GM13977 (cell line): ENCODE measurements at regions not wholly inside any gene's neighbourhood (a gene's known extent, or its start where the extent isn't known, plus 50 kb on each side); places are given as distances from the start of the nearest gene placed in this dataset.

Source experiments
- DNase-seq: peaks from one replicate; pipeline ENCODE4 v3.0.0; 2012; ENCODE audit warnings: low spot score
- in situ Hi-C: fragments of 300-500 bp; cut with MboI; formaldehyde crosslinking; loops from one replicate; pipeline ENCODE4 v1.12.0; 2022; ENCODE audit warnings: low sequenced_read_pairs, low pct_unique_long_range_greater_than_20kb, mixed read lengths, inconsistent platforms; ENCODE audit not compliant: unreplicated experiment
- TF ChIP-seq, protein P1 (sequence below): IDR thresholded peaks from 2 replicates; pipeline ENCODE4 v1.5.1; 2012; ENCODE audit warnings: mild to moderate bottlenecking, control low read depth; ENCODE audit not compliant: insufficient read depth; ENCODE audit errors: extremely low read depth, missing control alignments

- DNase-seq, result no peak
- in situ Hi-C loops, result no loop called here
Observed at GRCh38 chr2:37862620-37863019, 62.5 kb upstream of the RMDN2 start.

DNA sequence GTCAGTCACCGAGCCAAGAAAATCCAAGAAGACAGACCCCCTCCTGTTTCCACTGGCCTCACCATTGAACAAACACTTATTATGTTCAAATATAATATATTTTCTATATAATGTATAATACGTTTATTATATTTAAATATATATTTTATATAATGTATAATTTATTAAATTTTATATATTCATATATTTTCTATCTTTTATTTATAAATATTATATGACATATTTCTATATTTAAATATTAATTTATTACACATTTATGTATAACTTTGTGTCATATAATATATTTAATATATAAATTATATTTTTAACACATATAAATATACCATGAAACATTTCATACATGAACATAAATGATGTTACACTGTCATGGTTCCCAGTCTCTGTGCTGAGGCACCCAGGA lies 60.9 kb upstream of the RMDN2 start:
- in situ Hi-C loops, result no loop called here
- TF ChIP-seq, protein P1, sequence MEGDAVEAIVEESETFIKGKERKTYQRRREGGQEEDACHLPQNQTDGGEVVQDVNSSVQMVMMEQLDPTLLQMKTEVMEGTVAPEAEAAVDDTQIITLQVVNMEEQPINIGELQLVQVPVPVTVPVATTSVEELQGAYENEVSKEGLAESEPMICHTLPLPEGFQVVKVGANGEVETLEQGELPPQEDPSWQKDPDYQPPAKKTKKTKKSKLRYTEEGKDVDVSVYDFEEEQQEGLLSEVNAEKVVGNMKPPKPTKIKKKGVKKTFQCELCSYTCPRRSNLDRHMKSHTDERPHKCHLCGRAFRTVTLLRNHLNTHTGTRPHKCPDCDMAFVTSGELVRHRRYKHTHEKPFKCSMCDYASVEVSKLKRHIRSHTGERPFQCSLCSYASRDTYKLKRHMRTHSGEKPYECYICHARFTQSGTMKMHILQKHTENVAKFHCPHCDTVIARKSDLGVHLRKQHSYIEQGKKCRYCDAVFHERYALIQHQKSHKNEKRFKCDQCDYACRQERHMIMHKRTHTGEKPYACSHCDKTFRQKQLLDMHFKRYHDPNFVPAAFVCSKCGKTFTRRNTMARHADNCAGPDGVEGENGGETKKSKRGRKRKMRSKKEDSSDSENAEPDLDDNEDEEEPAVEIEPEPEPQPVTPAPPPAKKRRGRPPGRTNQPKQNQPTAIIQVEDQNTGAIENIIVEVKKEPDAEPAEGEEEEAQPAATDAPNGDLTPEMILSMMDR, result no peak
- DNase-seq, result no peak

More at GRCh38 chr2:37862620-37863019, 62.5 kb upstream of the RMDN2 start:
- TF ChIP-seq, protein P1, result no peak

GRCh38 chr2:37865640-37866039 lies 59.4 kb upstream of the RMDN2 start:
- TF ChIP-seq, protein P1, result no peak
- in situ Hi-C loops, result no loop called here
- DNase-seq, result no peak

DNA sequence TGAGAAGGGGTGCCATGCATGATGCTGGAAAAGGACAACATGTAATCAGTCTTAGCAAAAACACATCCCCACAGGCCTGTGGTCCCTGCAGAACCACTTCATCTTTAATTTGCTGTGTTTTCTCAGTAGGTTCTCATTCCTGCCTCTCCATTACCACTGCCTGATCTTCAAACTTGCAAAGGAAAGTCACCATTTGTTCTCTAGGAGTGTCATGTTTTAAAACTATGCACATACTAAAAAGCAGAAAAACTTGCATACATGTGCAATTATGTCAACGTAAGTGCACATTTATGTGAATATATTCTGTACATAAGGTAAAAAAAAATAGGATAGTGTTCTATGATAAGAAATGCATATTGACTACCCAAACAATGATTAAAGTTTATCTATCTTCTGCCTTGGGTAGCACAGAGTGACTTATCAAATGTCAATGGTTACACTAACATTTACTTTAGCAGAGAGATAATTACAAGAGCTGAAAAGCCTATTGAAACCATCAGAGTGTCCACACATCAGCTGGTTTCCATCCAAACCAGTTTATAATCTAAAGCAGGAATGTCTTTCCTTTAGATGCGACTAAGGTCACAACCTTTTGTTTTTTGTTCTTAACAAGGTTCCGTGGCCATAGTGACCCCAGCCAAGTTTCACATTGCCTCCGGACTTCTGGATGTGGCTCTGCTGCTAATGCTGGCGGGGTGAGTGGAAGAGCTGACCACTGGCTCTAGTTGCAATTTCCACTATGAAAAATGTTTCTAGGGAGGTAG lies 58.7 kb upstream of the RMDN2 start:
- TF ChIP-seq, protein P1, result no peak
- in situ Hi-C loops, result no loop called here
- DNase-seq, result no peak

DNA sequence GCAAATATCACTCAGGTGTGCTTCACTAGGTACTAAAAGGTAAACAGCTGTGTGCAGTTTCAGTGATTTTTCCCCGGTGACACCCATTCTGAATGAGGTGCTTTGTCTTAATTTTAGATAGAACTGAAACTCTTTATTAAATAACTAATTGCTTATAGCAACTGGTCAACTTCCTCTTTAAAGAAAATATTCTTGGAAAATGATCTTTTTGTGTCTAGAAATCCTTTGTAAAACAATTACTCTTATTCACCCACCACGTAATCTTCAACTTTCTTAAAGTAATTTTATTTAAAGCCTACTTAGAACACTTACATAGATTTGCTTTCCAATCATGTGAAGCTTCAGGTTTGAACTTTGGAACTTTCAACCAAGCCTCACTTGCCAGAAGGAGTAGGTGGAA lies 57.9 kb upstream of the RMDN2 start:
- in situ Hi-C loops, result no loop called here
- TF ChIP-seq, protein P1, result no peak
- no peak for DNase-seq

- no peak for DNase-seq
- TF ChIP-seq, protein P1, result no peak
- in situ Hi-C loops, result no loop called here
Observed at GRCh38 chr2:37868866-37869265, 56.2 kb upstream of the RMDN2 start.
